ENCODE measurements at regions not wholly inside any gene's neighbourhood (a gene's known extent, or its start where the extent isn't known, plus 50 kb on each side); places are given as distances from the start of the nearest gene placed in this dataset.

DNA sequence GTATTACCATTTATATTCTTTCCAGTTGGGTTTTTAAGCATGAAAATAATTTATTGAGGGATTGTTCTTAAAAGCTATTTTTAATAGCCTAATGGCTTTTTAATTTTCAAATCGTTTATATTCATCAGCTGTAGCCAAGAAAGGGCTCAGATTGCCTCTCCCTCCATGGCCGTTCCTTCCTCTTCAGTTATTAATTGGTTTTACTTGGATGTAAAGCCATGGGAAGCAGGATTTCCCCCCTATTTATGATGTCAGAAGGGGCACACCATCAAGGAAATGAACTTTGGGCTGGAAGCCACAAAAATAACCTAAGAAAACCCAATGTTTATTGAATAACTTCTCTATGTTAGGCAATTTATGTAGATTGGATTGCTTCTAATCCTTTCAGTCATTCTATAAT lies 656.3 kb downstream of the TYW1 start:
- no peaks in the 10 kb centered on the region for H3K4me1 ChIP-seq
- no peaks in the 10 kb centered on the region for H3K27me3 ChIP-seq
- H3K4me3 ChIP-seq = no peak overlapping the region
- TF ChIP-seq EP300 (IDR thresholded peaks at IDR 0.05) (no peak), POLR2AphosphoS5 (IDR thresholded peaks at IDR 0.05) (no peak), POLR2A (IDR thresholded peaks at IDR 0.05) (no peak)
- TF ChIP-seq, protein P1, sequence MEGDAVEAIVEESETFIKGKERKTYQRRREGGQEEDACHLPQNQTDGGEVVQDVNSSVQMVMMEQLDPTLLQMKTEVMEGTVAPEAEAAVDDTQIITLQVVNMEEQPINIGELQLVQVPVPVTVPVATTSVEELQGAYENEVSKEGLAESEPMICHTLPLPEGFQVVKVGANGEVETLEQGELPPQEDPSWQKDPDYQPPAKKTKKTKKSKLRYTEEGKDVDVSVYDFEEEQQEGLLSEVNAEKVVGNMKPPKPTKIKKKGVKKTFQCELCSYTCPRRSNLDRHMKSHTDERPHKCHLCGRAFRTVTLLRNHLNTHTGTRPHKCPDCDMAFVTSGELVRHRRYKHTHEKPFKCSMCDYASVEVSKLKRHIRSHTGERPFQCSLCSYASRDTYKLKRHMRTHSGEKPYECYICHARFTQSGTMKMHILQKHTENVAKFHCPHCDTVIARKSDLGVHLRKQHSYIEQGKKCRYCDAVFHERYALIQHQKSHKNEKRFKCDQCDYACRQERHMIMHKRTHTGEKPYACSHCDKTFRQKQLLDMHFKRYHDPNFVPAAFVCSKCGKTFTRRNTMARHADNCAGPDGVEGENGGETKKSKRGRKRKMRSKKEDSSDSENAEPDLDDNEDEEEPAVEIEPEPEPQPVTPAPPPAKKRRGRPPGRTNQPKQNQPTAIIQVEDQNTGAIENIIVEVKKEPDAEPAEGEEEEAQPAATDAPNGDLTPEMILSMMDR (IDR thresholded peaks at IDR 0.05) = no peak
- DNase-seq (ENCODE audit: low spot score in 2 of 2) = no peak
- no peak overlapping the region for H3K27ac ChIP-seq
- H3K9me3 ChIP-seq = no peaks in the 10 kb centered on the region
- H3K36me3 ChIP-seq = no peaks in the 10 kb centered on the region
- 63% methylated on average over 2 of the region's 2 CpGs for WGBS

DNA sequence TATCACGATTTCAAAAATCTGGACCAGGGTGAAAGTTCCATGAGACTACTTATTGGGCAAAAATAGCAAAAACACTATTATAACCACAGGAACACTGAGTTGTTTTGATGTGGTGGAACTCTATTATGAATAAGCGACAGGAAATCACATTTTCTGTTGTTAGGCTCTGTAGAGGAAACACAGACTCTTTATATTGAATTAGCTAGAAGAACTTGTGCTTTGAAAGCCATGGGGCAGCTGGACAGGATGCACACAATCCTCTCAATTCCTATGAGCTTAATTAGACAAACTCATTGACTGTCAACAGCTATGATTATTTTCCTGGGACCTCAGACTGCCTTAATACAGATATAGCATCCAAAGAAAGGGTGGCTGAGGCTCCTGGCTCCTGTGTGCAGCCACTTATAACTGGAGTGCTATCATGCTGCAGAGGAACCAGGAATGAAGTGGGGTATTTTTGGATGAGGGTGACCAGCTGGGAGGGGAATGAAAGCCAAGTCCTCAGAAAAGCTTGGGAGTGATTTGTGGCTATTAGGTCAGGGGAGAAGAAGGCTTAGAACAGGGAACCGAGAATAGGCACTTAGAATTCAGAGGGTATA lies 657.3 kb downstream of the TYW1 start:
- Histone ChIP-seq H3K4me1 (no peaks in the 10 kb centered on the region), H3K27me3 (no peaks in the 10 kb centered on the region), H3K9me3 (no peaks in the 10 kb centered on the region), H3K4me3 (no peak overlapping the region), H3K27ac (no peak overlapping the region), H3K36me3 (no peaks in the 10 kb centered on the region)
- DNase-seq (ENCODE audit: low spot score in 2 of 2) = no peak
- no peak for TF ChIP-seq EP300 (IDR thresholded peaks at IDR 0.05)
- no peak for TF ChIP-seq POLR2AphosphoS5 (IDR thresholded peaks at IDR 0.05)
- TF ChIP-seq POLR2A (IDR thresholded peaks at IDR 0.05) = no peak
- TF ChIP-seq, protein P1 (IDR thresholded peaks at IDR 0.05) = no peak
- WGBS = 55% methylated on average over 3 of the region's 3 CpGs

DNA sequence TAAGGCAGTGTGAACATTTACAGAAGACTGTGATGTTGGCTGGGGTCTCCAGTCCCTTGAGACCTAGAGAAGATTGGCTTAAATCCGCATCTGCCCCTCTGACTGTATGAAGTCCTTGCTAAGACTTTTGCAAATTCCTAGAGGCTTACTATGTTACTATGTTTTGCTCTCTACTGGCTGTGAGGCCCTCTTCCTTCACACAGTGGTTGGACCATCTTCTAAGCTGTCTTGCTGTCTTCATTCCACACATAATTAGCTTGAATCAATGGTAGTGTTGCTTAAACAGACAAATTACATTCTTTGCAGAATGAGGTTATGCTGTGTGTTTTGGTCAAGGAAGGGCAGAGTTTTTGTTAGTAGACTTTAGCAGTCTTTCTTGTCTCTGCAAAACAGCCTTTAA lies 658.0 kb downstream of the TYW1 start:
- TF ChIP-seq POLR2AphosphoS5 (IDR thresholded peaks at IDR 0.05) (no peak), EP300 (IDR thresholded peaks at IDR 0.05) (no peak), POLR2A (IDR thresholded peaks at IDR 0.05) (no peak)
- TF ChIP-seq, protein P1 (IDR thresholded peaks at IDR 0.05) = no peak
- DNase-seq (ENCODE audit: low spot score in 2 of 2) = no peak
- Histone ChIP-seq H3K27ac (no peak overlapping the region), H3K4me3 (no peak overlapping the region), H3K9me3 (no peaks in the 10 kb centered on the region), H3K36me3 (no peaks in the 10 kb centered on the region), H3K27me3 (no peaks in the 10 kb centered on the region), H3K4me1 (no peaks in the 10 kb centered on the region)
- WGBS = 77% methylated on average over 1 of the region's 1 CpG

DNA sequence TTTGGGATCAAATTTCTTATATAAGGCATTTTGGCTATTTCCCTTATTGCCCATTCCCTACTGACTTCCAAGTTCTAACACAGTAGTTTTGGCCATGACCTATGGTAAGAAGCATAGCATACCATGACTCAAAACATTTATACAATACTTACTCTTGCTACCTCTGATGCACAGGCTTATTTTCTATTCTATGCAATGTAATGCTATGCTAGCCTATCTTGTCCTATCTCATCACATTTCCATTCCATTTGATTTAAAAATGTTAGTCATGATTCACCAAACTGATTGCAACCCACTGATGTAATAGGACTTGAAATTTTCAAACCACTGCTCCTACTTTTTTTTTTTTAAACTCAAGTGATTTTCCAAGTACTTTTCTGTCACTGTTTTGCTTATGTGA lies 658.5 kb downstream of the TYW1 start:
- H3K27me3 ChIP-seq = no peaks in the 10 kb centered on the region
- no peak for DNase-seq (ENCODE audit: low spot score in 2 of 2)
- no peaks in the 10 kb centered on the region for H3K36me3 ChIP-seq
- H3K9me3 ChIP-seq = no peaks in the 10 kb centered on the region
- TF ChIP-seq, protein P1 (IDR thresholded peaks at IDR 0.05) = no peak
- TF ChIP-seq EP300 (IDR thresholded peaks at IDR 0.05) (no peak), POLR2A (IDR thresholded peaks at IDR 0.05) (no peak), POLR2AphosphoS5 (IDR thresholded peaks at IDR 0.05) (no peak)
- H3K4me1 ChIP-seq = no peaks in the 10 kb centered on the region
- H3K27ac ChIP-seq = no peak overlapping the region
- H3K4me3 ChIP-seq = no peak overlapping the region

DNA sequence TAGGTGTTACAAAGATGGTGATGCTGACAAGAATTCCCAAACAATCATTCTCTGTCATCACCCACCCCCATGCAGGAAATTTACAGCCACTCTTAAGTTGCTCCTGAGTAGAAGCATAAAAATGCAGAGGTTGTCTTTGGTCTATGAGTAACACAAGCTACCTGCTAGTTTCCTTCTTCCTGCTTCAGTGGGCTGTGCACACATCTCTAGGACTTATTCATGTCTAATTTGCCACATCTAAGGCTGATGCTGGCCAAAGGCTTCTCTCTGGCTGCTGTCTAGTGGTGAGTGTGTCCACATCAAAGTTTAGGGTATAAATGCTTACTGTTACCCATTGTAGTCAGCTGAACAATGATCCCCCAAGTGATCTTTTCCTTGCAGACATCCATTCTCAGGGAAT lies 662.5 kb downstream of the TYW1 start:
- Histone ChIP-seq H3K9me3 (no peaks in the 10 kb centered on the region), H3K27me3 (no peaks in the 10 kb centered on the region), H3K27ac (no peak overlapping the region), H3K36me3 (no peaks in the 10 kb centered on the region), H3K4me3 (no peak overlapping the region), H3K4me1 (no peaks in the 10 kb centered on the region)
- TF ChIP-seq POLR2A (IDR thresholded peaks at IDR 0.05) (no peak), EP300 (IDR thresholded peaks at IDR 0.05) (no peak), POLR2AphosphoS5 (IDR thresholded peaks at IDR 0.05) (no peak)
- TF ChIP-seq, protein P1 (IDR thresholded peaks at IDR 0.05) = no peak
- no peak for DNase-seq (ENCODE audit: low spot score in 2 of 2)
